DOHH2 (cell line): ENCODE measurements at regions not wholly inside any gene's neighbourhood (a gene's known extent, or its start where the extent isn't known, plus 50 kb on each side); places are given as distances from the start of the nearest gene placed in this dataset.

Experiments
- H3F3A ChIP-seq: fragments of 200-600 bp; sonication (generic), shearing (Covaris generic); 2 replicates; pipeline ENCODE4 v1.6.0; 2016; ENCODE audit warnings: antibody characterized with exemption, mild to moderate bottlenecking; ENCODE audit not compliant: control insufficient read depth, insufficient read depth
- H3K27ac ChIP-seq: fragments of 200-600 bp; sonication (generic); 2 replicates; pipeline ENCODE4 v1.5.1; 2014; ENCODE audit warnings: low read depth, mild to moderate bottlenecking, low read length, moderate library complexity
- H3K27me3 ChIP-seq: fragments of 200-600 bp; sonication (generic); 2 replicates; pipeline ENCODE4 v1.6.1; 2014; ENCODE audit warnings: mild to moderate bottlenecking, low read length, mixed read lengths; ENCODE audit not compliant: control insufficient read depth
- H3K36me3 ChIP-seq: fragments of 200-600 bp; sonication (generic); 2 replicates; pipeline ENCODE4 v1.6.1; 2014; ENCODE audit warnings: mild to moderate bottlenecking, low read length, moderate library complexity, mixed read lengths; ENCODE audit not compliant: control insufficient read depth
- H3K4me1 ChIP-seq: fragments of 200-600 bp; sonication (generic); 2 replicates; pipeline ENCODE4 v1.6.1; 2014; ENCODE audit warnings: mild to moderate bottlenecking, low read length, mixed read lengths; ENCODE audit not compliant: control insufficient read depth
- H3K4me2 ChIP-seq: fragments of 200-600 bp; sonication (generic); 2 replicates; pipeline ENCODE4 v1.6.0; 2014; ENCODE audit warnings: mild to moderate bottlenecking, low read length, moderate library complexity
- H3K4me3 ChIP-seq: fragments of 200-600 bp; sonication (generic); 2 replicates; pipeline ENCODE4 v1.5.1; 2014; ENCODE audit warnings: mild to moderate bottlenecking, low read length, mixed read lengths
- H3K79me2 ChIP-seq: fragments of 200-600 bp; sonication (generic); 2 replicates; pipeline ENCODE4 v1.6.1; 2014; ENCODE audit warnings: mild to moderate bottlenecking, low read length, mixed read lengths; ENCODE audit not compliant: control insufficient read depth
- H3K9me2 ChIP-seq: fragments of 200-600 bp; sonication (generic); replicated peaks from 2 replicates; pipeline ENCODE4 v1.6.1; 2014; ENCODE audit warnings: mild to moderate bottlenecking, low read length, mixed read lengths; ENCODE audit not compliant: control insufficient read depth
- H3K9me3 ChIP-seq: fragments of 200-600 bp; sonication (generic); 2 replicates; pipeline ENCODE4 v1.6.1; 2014; ENCODE audit warnings: antibody characterized with exemption, low read length, mixed read lengths; ENCODE audit not compliant: control insufficient read depth, insufficient read depth
- H4K20me1 ChIP-seq: fragments of 200-600 bp; sonication (generic); 2 replicates; pipeline ENCODE4 v1.6.0; 2014; ENCODE audit warnings: low read depth, mild to moderate bottlenecking, antibody characterized with exemption, low read length, moderate library complexity; ENCODE audit not compliant: control insufficient read depth, insufficient read depth
- EZH2phosphoT487 ChIP-seq: fragments of 200-600 bp; sonication (generic); IDR thresholded peaks from 2 replicates; pipeline ENCODE4 v1.6.1; 2017; ENCODE audit warnings: borderline replicate concordance, mild to moderate bottlenecking, antibody characterized with exemption, low read length, moderate library complexity, mixed read lengths
- TF ChIP-seq, protein P1 (sequence below): fragments of 200-600 bp; sonication (generic); IDR thresholded peaks from one replicate; pipeline ENCODE4 v1.5.1; 2014; ENCODE audit warnings: antibody characterized with exemption, mild to moderate bottlenecking, low read depth, low read length; ENCODE audit not compliant: poor library complexity, severe bottlenecking

DNA sequence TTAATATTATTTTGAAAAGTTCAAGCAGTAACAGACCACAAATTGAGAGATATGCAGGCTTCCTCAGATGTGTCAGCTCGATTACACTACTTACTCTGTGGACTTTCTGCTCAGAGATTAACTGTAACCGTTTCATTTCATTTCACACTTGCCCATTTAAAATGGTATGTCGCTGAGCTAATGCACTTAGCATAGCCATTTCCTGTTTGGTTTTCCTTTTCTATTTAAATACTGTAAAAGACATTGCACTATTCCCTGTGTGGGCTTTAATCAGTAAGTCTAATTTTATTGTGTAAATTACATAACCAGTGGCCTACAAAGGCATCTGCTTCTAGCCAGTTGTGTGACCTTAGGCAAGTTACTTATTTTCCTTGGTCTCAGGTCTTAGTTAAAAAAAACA lies 237.6 kb downstream of the LACC1 start:
- Histone ChIP-seq H3K27me3 (no peaks in the 10 kb centered on the region), H3K27ac (peak overlapping the region; percentile 62), H3K4me3 (peak overlapping the region; percentile 47), H3K4me1 (peaks cover 35% of the 10 kb centered on the region), H3K9me2 (no peaks in the 10 kb centered on the region), H3K36me3 (no peaks in the 10 kb centered on the region), H3K4me2 (peak overlapping the region; percentile 58), H4K20me1 (no peaks in the 10 kb centered on the region), H3K79me2 (no peaks in the 10 kb centered on the region), H3F3A (peaks cover 4% of the 10 kb centered on the region), H3K9me3 (no peaks in the 10 kb centered on the region)
- TF ChIP-seq, protein P1, sequence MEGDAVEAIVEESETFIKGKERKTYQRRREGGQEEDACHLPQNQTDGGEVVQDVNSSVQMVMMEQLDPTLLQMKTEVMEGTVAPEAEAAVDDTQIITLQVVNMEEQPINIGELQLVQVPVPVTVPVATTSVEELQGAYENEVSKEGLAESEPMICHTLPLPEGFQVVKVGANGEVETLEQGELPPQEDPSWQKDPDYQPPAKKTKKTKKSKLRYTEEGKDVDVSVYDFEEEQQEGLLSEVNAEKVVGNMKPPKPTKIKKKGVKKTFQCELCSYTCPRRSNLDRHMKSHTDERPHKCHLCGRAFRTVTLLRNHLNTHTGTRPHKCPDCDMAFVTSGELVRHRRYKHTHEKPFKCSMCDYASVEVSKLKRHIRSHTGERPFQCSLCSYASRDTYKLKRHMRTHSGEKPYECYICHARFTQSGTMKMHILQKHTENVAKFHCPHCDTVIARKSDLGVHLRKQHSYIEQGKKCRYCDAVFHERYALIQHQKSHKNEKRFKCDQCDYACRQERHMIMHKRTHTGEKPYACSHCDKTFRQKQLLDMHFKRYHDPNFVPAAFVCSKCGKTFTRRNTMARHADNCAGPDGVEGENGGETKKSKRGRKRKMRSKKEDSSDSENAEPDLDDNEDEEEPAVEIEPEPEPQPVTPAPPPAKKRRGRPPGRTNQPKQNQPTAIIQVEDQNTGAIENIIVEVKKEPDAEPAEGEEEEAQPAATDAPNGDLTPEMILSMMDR = peak; percentile 15
- TF ChIP-seq EZH2phosphoT487 = no peak

DNA sequence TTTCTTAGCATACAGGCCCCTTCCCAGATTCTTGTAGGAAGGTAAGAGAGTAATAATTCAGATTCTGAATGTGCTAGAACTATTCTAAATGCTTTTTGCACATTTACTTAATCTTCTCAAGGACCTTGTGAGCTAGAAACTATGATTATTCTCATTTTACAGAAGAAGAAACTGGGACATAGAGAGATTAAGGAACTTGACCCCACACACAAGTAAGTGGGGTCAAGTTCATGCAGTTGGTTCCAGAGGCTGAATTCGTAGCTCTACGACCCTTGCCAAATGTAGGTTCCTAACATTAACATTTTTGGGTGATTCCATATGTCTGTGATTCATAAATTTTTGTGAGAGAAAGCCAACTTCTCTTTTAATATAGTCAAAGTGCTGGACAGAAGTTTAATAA lies 238.1 kb downstream of the LACC1 start:
- H4K20me1 ChIP-seq = no peaks in the 10 kb centered on the region
- peak overlapping the region; percentile 47 for H3K4me3 ChIP-seq
- no peaks in the 10 kb centered on the region for H3K79me2 ChIP-seq
- H3K4me1 ChIP-seq = peaks cover 35% of the 10 kb centered on the region
- H3K36me3 ChIP-seq = no peaks in the 10 kb centered on the region
- TF ChIP-seq, protein P1 = no peak
- no peak for TF ChIP-seq EZH2phosphoT487
- no peaks in the 10 kb centered on the region for H3K27me3 ChIP-seq
- H3K4me2 ChIP-seq = peak overlapping the region; percentile 58
- peaks cover 4% of the 10 kb centered on the region for H3F3A ChIP-seq
- peak overlapping the region; percentile 62 for H3K27ac ChIP-seq
- H3K9me2 ChIP-seq = no peaks in the 10 kb centered on the region
- no peaks in the 10 kb centered on the region for H3K9me3 ChIP-seq

DNA sequence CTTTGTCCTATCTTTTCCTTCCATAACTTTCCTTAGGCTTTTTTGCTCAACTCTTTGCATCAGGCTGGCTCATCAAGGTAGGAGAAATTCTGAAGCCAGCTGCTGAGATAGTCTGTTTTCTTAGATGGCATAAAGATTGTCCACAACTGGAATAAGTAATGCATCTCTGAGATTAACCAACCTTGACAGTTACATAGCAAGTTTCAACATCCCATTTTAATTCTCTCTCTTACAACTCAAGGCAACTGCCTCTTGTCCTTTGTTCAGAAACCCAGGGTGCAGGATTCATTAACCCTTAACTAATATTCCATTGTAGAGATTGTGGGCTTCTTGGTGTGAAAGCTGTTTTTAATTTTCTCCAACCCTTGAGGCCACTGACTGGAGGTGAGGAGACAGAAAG lies 239.2 kb downstream of the LACC1 start:
- Histone ChIP-seq H3K9me2 (no peaks in the 10 kb centered on the region), H3F3A (peaks cover 4% of the 10 kb centered on the region), H4K20me1 (no peaks in the 10 kb centered on the region), H3K4me2 (peak overlapping the region; percentile 25), H3K79me2 (no peaks in the 10 kb centered on the region), H3K4me3 (no peak overlapping the region), H3K36me3 (no peaks in the 10 kb centered on the region), H3K9me3 (no peaks in the 10 kb centered on the region), H3K27ac (no peak overlapping the region), H3K4me1 (peaks cover 35% of the 10 kb centered on the region), H3K27me3 (no peaks in the 10 kb centered on the region)
- TF ChIP-seq EZH2phosphoT487 = no peak
- TF ChIP-seq, protein P1 = no peak
